ENCODE measurements at regions not wholly inside any gene's neighbourhood (a gene's known extent, or its start where the extent isn't known, plus 50 kb on each side); places are given as distances from the start of the nearest gene placed in this dataset.

DNA sequence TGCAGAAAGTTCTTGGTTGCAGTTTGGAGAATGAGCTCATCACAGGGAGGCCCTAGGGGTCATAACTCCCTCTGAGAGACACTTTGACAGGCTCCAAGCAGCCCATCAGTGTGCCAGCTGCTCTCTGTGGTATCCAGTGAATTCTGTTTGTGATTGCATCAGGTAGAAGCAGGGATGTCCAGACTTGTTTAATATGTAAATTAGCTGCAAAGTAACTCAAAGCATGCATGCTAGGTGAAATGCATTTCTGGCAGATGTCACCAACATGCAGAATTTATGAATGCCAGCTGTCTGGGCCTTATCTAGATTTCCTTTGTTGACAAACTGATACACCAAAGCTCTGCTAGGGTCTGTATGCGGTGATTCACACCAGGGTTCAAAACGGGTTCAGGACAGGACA, 123.6 kb upstream of the MTNR1B start:
- TF ChIP-seq, protein P1, sequence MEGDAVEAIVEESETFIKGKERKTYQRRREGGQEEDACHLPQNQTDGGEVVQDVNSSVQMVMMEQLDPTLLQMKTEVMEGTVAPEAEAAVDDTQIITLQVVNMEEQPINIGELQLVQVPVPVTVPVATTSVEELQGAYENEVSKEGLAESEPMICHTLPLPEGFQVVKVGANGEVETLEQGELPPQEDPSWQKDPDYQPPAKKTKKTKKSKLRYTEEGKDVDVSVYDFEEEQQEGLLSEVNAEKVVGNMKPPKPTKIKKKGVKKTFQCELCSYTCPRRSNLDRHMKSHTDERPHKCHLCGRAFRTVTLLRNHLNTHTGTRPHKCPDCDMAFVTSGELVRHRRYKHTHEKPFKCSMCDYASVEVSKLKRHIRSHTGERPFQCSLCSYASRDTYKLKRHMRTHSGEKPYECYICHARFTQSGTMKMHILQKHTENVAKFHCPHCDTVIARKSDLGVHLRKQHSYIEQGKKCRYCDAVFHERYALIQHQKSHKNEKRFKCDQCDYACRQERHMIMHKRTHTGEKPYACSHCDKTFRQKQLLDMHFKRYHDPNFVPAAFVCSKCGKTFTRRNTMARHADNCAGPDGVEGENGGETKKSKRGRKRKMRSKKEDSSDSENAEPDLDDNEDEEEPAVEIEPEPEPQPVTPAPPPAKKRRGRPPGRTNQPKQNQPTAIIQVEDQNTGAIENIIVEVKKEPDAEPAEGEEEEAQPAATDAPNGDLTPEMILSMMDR (conservative IDR thresholded peaks at IDR 0.05 in 1 of 2, IDR thresholded peaks at IDR 0.05 in 1 of 2; ENCODE audit: extremely low read depth in 1 of 2, insufficient read depth in 1 of 2, low read depth in 1 of 2, low read length in 2 of 2) = no peak
- TF ChIP-seq EZH2 (IDR thresholded peaks at IDR 0.05; ENCODE audit: borderline replicate concordance, low read length) = no peak
